Coronary artery (tissue), 2 donors: ENCODE measurements at regions not wholly inside any gene's neighbourhood (a gene's known extent, or its start where the extent isn't known, plus 50 kb on each side); places are given as distances from the start of the nearest gene placed in this dataset.
"Not testable (repeated sequence)": the region's sequence is repeated elsewhere in the genome, so short reads cannot be mapped to it uniquely, and the experiment has no call there.

ENCODE experiments used
- DNase-seq: peaks from one replicate; pipeline ENCODE4 v3.0.0-alpha.2; 2017; ENCODE audit warnings: low spot score
- H3K27ac ChIP-seq, 2 donors: fragments of 200-600 bp; sonication (generic); one replicate each; pipeline ENCODE4 v1.5.1; 2016 to 2019
- H3K4me3 ChIP-seq: fragments of 200-600 bp; sonication (generic); 2 replicates; pipeline ENCODE4 v1.5.1; 2016; ENCODE audit warnings: mild to moderate bottlenecking, moderate library complexity
- TF ChIP-seq, protein P1 (sequence below): fragments of 200-600 bp; sonication (generic); IDR thresholded peaks from one replicate; pipeline ENCODE4 v1.5.1; 2019; ENCODE audit warnings: antibody characterized with exemption

GRCh38 chr7:128608678-128609421, 63.2 kb upstream of the GARIN1A start:
- DNase-seq, H3K27ac ChIP-seq: not testable (repeated sequence)
- TF ChIP-seq, protein P1, sequence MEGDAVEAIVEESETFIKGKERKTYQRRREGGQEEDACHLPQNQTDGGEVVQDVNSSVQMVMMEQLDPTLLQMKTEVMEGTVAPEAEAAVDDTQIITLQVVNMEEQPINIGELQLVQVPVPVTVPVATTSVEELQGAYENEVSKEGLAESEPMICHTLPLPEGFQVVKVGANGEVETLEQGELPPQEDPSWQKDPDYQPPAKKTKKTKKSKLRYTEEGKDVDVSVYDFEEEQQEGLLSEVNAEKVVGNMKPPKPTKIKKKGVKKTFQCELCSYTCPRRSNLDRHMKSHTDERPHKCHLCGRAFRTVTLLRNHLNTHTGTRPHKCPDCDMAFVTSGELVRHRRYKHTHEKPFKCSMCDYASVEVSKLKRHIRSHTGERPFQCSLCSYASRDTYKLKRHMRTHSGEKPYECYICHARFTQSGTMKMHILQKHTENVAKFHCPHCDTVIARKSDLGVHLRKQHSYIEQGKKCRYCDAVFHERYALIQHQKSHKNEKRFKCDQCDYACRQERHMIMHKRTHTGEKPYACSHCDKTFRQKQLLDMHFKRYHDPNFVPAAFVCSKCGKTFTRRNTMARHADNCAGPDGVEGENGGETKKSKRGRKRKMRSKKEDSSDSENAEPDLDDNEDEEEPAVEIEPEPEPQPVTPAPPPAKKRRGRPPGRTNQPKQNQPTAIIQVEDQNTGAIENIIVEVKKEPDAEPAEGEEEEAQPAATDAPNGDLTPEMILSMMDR, result peak; percentile 33
- H3K4me3 ChIP-seq, result peak overlapping the region; percentile 49

- H3K4me3 ChIP-seq, DNase-seq, H3K27ac ChIP-seq: not testable (repeated sequence)
These were observed 58.7 kb upstream of the GARIN1A start for GRCh38 chr7:128613366-128613765.

DNA sequence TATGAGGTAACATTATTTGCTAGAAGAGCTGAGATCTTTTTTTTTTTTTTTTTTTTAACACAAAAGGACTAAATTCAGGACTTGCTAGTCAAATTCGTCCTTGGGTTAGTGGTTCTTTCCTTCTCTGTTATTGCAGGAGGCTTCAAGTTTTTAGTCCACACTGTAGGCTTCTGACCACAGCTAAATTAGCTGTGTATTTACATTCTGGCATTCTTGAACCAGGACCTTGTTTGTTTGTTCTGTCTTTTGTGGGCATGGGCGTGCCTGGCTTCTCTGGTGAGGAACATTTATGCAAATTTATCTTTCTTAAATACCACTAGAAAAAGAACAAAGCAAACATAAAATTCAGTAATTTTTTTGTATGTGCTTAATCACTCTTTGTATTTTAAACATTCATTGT, 57.3 kb upstream of the GARIN1A start:
- H3K4me3 ChIP-seq, H3K27ac ChIP-seq, DNase-seq: not testable (repeated sequence)

DNA sequence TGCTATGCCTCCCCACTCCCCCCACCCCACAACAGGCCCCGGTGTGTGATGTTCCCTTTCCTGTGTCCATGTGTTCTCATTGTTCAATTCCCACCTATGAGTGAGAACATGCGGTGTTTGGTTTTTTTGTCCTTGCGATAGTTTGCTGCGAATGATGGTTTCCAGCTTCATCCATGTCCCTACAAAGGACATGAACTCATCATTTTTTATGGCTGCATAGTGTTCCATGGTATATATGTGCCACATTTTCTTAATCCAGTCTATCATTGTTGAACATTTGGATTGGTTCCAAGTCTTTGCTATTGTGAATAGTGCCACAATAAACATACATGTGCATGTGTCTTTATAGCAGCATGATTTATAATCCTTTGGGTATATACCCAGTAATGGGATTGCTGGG, 55.3 kb upstream of the GARIN1A start:
- H3K4me3 ChIP-seq, H3K27ac ChIP-seq, DNase-seq: not testable (repeated sequence)
